ENCODE measurements at regions not wholly inside any gene's neighbourhood (a gene's known extent, or its start where the extent isn't known, plus 50 kb on each side); places are given as distances from the start of the nearest gene placed in this dataset.

- DNase-seq: no peak
Observed at GRCh38 chr22:48332438-48333322, 1495.0 kb downstream of the BRD1 start.

GRCh38 chr22:48331691-48332220 is 1495.9 kb downstream of the BRD1 start:
- no peak for DNase-seq

- no peak for DNase-seq
Observed at GRCh38 chr22:48331266-48331665, 1496.4 kb downstream of the BRD1 start.

- no peak for DNase-seq
Observed at GRCh38 chr22:48327721-48328120, 1500.0 kb downstream of the BRD1 start.

- no peak for DNase-seq
Observed at GRCh38 chr22:48323746-48324145, 1503.9 kb downstream of the BRD1 start.

GRCh38 chr22:48322907-48323306 is 1504.8 kb downstream of the BRD1 start:
- no peak for DNase-seq

GRCh38 chr22:48321986-48322545 is 1505.6 kb downstream of the BRD1 start:
- no peak for DNase-seq

GRCh38 chr22:48320683-48321451 is 1506.8 kb downstream of the BRD1 start:
- no peak for DNase-seq

GRCh38 chr22:48320048-48320682 is 1507.5 kb downstream of the BRD1 start:
- no peak for DNase-seq

GRCh38 chr22:48319321-48320047 is 1508.2 kb downstream of the BRD1 start:
- DNase-seq: no peak

GRCh38 chr22:48318575-48319320 is 1508.9 kb downstream of the BRD1 start:
- DNase-seq: no peak

GRCh38 chr22:48318173-48318572 is 1509.5 kb downstream of the BRD1 start:
- DNase-seq: no peak

- DNase-seq: no peak
Observed at GRCh38 chr22:48316257-48317250, 1511.1 kb downstream of the BRD1 start.

- no peak for DNase-seq
Observed at GRCh38 chr22:48315439-48316256, 1512.0 kb downstream of the BRD1 start.

- no peak for DNase-seq
Observed at GRCh38 chr22:48314073-48314472, 1513.6 kb downstream of the BRD1 start.

GRCh38 chr22:48313175-48313830 is 1514.4 kb downstream of the BRD1 start:
- DNase-seq: no peak

GRCh38 chr22:48310740-48311139 is 1516.9 kb downstream of the BRD1 start:
- no peak for DNase-seq

GRCh38 chr22:48310289-48310688 is 1517.4 kb downstream of the BRD1 start:
- DNase-seq: no peak

- no peak for DNase-seq
Observed at GRCh38 chr22:48309836-48310235, 1517.8 kb downstream of the BRD1 start.
